ENCODE measurements at regions not wholly inside any gene's neighbourhood (a gene's known extent, or its start where the extent isn't known, plus 50 kb on each side); places are given as distances from the start of the nearest gene placed in this dataset.

GRCh38 chr6:74587386-74587785 is 618.5 kb downstream of the COL12A1 start:
- CTCF ChIA-PET (ENCODE audit: unreplicated experiment) = no interaction called here
- Histone ChIP-seq H3K9me2 (ENCODE audit: insufficient read depth, low read length) (no peaks in the 10 kb centered on the region), H3K27ac (ENCODE audit: low read depth, low read length, poor library complexity, severe bottlenecking) (no peak overlapping the region), H3K4me1 (ENCODE audit: insufficient read depth, low read length, poor library complexity, severe bottlenecking) (no peaks in the 10 kb centered on the region), H4K20me1 (ENCODE audit: insufficient read depth, low read length) (no peaks in the 10 kb centered on the region), H3K4me3 (ENCODE audit: low read depth, low read length, poor library complexity, severe bottlenecking) (no peak overlapping the region), H2AFZ (ENCODE audit: low read length) (no peak overlapping the region), H3K4me2 (ENCODE audit: low read length) (no peak overlapping the region), H3K79me2 (ENCODE audit: insufficient read depth, low read depth, low read length) (no peaks in the 10 kb centered on the region), H3K9me3 (ENCODE audit: low read length) (no peaks in the 10 kb centered on the region), H3K36me3 (ENCODE audit: insufficient read depth, low read length) (no peaks in the 10 kb centered on the region)
- TF ChIP-seq EZH2phosphoT487 (IDR thresholded peaks at IDR 0.05; ENCODE audit: borderline replicate concordance, low read depth, low read length) (no peak), CTCF (conservative IDR thresholded peaks at IDR 0.05; ENCODE audit: low read length) (no peak)
- no peak for DNase-seq (ENCODE audit: low spot score)
- BruUV-seq (replicated peaks) = no TSS peak
- intact Hi-C loops (cut with micrococcal nuclease; ENCODE audit: unreplicated experiment) = no loop called here
- POLR2A ChIA-PET = no interaction called here

- POLR2A ChIA-PET = no interaction called here
- BruUV-seq (replicated peaks) = no TSS peak
- Histone ChIP-seq H3K9me2 (ENCODE audit: insufficient read depth, low read length) (no peaks in the 10 kb centered on the region), H3K4me3 (ENCODE audit: low read depth, low read length, poor library complexity, severe bottlenecking) (no peak overlapping the region), H3K4me1 (ENCODE audit: insufficient read depth, low read length, poor library complexity, severe bottlenecking) (no peaks in the 10 kb centered on the region), H3K9me3 (ENCODE audit: low read length) (no peaks in the 10 kb centered on the region), H2AFZ (ENCODE audit: low read length) (no peak overlapping the region), H3K36me3 (ENCODE audit: insufficient read depth, low read length) (no peaks in the 10 kb centered on the region), H3K79me2 (ENCODE audit: insufficient read depth, low read depth, low read length) (no peaks in the 10 kb centered on the region), H3K4me2 (ENCODE audit: low read length) (no peak overlapping the region), H3K27ac (ENCODE audit: low read depth, low read length, poor library complexity, severe bottlenecking) (no peak overlapping the region), H4K20me1 (ENCODE audit: insufficient read depth, low read length) (no peaks in the 10 kb centered on the region)
- DNase-seq (ENCODE audit: low spot score) = no peak
- CTCF ChIA-PET (ENCODE audit: unreplicated experiment) = no interaction called here
- TF ChIP-seq EZH2phosphoT487 (IDR thresholded peaks at IDR 0.05; ENCODE audit: borderline replicate concordance, low read depth, low read length) (no peak), CTCF (conservative IDR thresholded peaks at IDR 0.05; ENCODE audit: low read length) (no peak)
- intact Hi-C loops (cut with micrococcal nuclease; ENCODE audit: unreplicated experiment) = no loop called here
Observed at GRCh38 chr6:74585753-74586152, 620.1 kb downstream of the COL12A1 start.

GRCh38 chr6:74581681-74582080 is 624.2 kb downstream of the COL12A1 start:
- POLR2A ChIA-PET = no interaction called here
- Histone ChIP-seq H3K4me3 (ENCODE audit: low read depth, low read length, poor library complexity, severe bottlenecking) (no peak overlapping the region), H3K27ac (ENCODE audit: low read depth, low read length, poor library complexity, severe bottlenecking) (no peak overlapping the region), H3K9me2 (ENCODE audit: insufficient read depth, low read length) (no peaks in the 10 kb centered on the region), H3K4me2 (ENCODE audit: low read length) (no peak overlapping the region), H2AFZ (ENCODE audit: low read length) (no peak overlapping the region), H3K4me1 (ENCODE audit: insufficient read depth, low read length, poor library complexity, severe bottlenecking) (no peaks in the 10 kb centered on the region), H3K79me2 (ENCODE audit: insufficient read depth, low read depth, low read length) (no peaks in the 10 kb centered on the region), H4K20me1 (ENCODE audit: insufficient read depth, low read length) (no peaks in the 10 kb centered on the region), H3K9me3 (ENCODE audit: low read length) (no peaks in the 10 kb centered on the region), H3K36me3 (ENCODE audit: insufficient read depth, low read length) (no peaks in the 10 kb centered on the region)
- DNase-seq (ENCODE audit: low spot score) = no peak
- CTCF ChIA-PET (ENCODE audit: unreplicated experiment) = no interaction called here
- TF ChIP-seq CTCF (conservative IDR thresholded peaks at IDR 0.05; ENCODE audit: low read length) (no peak), EZH2phosphoT487 (IDR thresholded peaks at IDR 0.05; ENCODE audit: borderline replicate concordance, low read depth, low read length) (no peak)
- intact Hi-C loops (cut with micrococcal nuclease; ENCODE audit: unreplicated experiment) = no loop called here
- BruUV-seq (replicated peaks) = no TSS peak
